Ishikawa (cell line): ENCODE measurements at regions not wholly inside any gene's neighbourhood (a gene's known extent, or its start where the extent isn't known, plus 50 kb on each side); places are given as distances from the start of the nearest gene placed in this dataset.

Source experiments
- CEBPB ChIP-seq: IDR thresholded peaks from 2 replicates; pipeline ENCODE4 v1.6.1; 2012
- CREB1 ChIP-seq: IDR thresholded peaks from 2 replicates; pipeline ENCODE4 v1.6.1; 2012; ENCODE audit warnings: low read depth
- EGR1 ChIP-seq: IDR thresholded peaks from 2 replicates; pipeline ENCODE4 v1.6.1; 2012
- EP300 ChIP-seq: IDR thresholded peaks from 2 replicates; pipeline ENCODE4 v1.6.1; 2012; ENCODE audit warnings: borderline replicate concordance
- FOXM1 ChIP-seq: IDR thresholded peaks from 2 replicates; pipeline ENCODE4 v1.6.1; 2012; ENCODE audit warnings: low read depth, borderline replicate concordance
- NFIC ChIP-seq: IDR thresholded peaks from 2 replicates; pipeline ENCODE4 v1.6.1; 2012
- RAD21 ChIP-seq: IDR thresholded peaks from 2 replicates; pipeline ENCODE4 v1.6.1; 2012; ENCODE audit warnings: low read depth
- TAF1 ChIP-seq: IDR thresholded peaks from 2 replicates; pipeline ENCODE4 v1.6.1; 2012; ENCODE audit warnings: low read depth, mild to moderate bottlenecking
- TCF12 ChIP-seq: IDR thresholded peaks from 2 replicates; pipeline ENCODE4 v1.6.1; 2012; ENCODE audit warnings: low read depth
- TEAD4 ChIP-seq: IDR thresholded peaks from 2 replicates; pipeline ENCODE4 v1.6.1; 2012
- YY1 ChIP-seq: IDR thresholded peaks from 2 replicates; pipeline ENCODE4 v1.6.1; 2012; ENCODE audit warnings: low read depth
- ZBTB7A ChIP-seq: IDR thresholded peaks from 2 replicates; pipeline ENCODE4 v1.6.1; 2012; ENCODE audit warnings: low read depth
- TF ChIP-seq, protein P1 (sequence below): IDR thresholded peaks from 2 replicates; pipeline ENCODE4 v1.6.1; 2012
- TF ChIP-seq, protein P2 (sequence below): IDR thresholded peaks from 2 replicates; pipeline ENCODE4 v1.6.1; 2012; ENCODE audit warnings: low read depth, mild to moderate bottlenecking
- TF ChIP-seq, protein P3 (sequence below): IDR thresholded peaks from 2 replicates; pipeline ENCODE4 v1.6.1; 2012

DNA sequence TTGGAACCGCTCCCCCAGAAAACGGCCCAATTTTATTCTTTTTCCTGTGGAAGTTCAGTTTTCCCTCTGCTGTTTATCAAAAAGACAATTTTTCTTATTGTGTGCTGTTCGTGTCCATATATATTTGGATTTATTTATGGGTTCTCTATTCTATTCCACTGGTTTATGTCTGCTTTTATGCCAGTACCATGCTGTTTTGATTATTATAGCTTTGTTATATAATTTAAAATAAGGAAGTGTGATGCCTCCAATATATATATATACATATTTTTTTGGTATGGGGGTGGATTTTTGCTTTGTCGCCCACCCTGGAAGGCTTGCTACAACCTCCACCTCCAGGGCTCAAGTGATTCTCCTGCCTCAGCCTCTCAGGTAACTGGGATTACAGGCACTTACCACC, 103.3 kb downstream of the TFAP2B start:
- TF ChIP-seq EGR1 (no peak), YY1 (no peak), TAF1 (no peak), CEBPB (no peak), NFIC (no peak), TEAD4 (no peak)
- TF ChIP-seq, protein P1, sequence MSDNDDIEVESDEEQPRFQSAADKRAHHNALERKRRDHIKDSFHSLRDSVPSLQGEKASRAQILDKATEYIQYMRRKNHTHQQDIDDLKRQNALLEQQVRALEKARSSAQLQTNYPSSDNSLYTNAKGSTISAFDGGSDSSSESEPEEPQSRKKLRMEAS = no peak

DNA sequence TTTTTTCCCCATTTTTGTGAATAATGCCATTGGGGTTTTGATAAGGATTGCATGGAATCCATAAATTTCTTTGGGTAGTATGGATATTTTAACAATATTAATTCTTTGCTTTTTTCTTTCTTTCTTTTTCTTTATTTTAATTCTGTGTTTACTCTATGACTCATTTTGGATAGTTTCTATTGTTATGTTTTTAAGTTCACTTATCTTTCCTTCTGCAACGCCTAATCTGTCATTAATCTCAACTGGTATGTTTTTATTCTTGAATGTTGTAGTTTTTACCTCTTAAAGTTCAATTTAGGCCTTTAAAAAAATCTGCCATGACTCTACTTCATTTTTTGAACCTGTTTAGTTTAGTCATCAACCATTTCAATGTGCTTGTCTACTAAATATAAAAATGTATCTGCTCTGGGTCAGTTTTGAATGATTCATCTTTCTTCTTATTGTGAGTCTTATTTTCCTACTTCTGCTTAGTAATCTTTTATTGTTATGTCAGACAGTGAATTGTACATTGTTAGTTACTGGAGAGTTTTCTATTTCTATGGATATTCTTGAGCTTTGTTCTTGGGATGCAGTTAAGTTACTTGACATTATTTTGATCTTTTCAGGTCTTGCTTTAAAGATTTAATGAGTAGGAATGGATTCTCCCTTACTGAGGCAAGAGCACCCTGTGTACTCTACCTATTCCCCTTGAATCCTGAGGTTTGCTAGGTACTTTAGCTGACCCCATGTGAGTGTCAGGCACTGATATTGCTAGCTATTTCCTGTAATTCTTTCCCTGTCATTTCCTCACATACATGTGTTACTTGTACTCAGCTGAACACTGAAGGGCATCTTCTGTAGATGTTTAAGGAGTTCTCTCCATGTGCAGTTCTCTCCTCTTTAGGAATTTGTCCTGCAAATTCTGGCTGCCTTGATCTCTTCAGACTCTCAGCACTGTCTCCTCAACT, 104.2 kb downstream of the TFAP2B start:
- no peak for TF ChIP-seq RAD21
- TF ChIP-seq FOXM1 = no peak
- no peak for TF ChIP-seq YY1
- no peak for TF ChIP-seq ZBTB7A
- no peak for TF ChIP-seq TEAD4
- no peak for TF ChIP-seq TCF12
- TF ChIP-seq, protein P1 = no peak
- TF ChIP-seq CEBPB = no peak
- TF ChIP-seq, protein P2, sequence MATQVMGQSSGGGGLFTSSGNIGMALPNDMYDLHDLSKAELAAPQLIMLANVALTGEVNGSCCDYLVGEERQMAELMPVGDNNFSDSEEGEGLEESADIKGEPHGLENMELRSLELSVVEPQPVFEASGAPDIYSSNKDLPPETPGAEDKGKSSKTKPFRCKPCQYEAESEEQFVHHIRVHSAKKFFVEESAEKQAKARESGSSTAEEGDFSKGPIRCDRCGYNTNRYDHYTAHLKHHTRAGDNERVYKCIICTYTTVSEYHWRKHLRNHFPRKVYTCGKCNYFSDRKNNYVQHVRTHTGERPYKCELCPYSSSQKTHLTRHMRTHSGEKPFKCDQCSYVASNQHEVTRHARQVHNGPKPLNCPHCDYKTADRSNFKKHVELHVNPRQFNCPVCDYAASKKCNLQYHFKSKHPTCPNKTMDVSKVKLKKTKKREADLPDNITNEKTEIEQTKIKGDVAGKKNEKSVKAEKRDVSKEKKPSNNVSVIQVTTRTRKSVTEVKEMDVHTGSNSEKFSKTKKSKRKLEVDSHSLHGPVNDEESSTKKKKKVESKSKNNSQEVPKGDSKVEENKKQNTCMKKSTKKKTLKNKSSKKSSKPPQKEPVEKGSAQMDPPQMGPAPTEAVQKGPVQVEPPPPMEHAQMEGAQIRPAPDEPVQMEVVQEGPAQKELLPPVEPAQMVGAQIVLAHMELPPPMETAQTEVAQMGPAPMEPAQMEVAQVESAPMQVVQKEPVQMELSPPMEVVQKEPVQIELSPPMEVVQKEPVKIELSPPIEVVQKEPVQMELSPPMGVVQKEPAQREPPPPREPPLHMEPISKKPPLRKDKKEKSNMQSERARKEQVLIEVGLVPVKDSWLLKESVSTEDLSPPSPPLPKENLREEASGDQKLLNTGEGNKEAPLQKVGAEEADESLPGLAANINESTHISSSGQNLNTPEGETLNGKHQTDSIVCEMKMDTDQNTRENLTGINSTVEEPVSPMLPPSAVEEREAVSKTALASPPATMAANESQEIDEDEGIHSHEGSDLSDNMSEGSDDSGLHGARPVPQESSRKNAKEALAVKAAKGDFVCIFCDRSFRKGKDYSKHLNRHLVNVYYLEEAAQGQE = no peak
- TF ChIP-seq NFIC = no peak
- TF ChIP-seq, protein P3, sequence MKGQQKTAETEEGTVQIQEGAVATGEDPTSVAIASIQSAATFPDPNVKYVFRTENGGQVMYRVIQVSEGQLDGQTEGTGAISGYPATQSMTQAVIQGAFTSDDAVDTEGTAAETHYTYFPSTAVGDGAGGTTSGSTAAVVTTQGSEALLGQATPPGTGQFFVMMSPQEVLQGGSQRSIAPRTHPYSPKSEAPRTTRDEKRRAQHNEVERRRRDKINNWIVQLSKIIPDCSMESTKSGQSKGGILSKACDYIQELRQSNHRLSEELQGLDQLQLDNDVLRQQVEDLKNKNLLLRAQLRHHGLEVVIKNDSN = no peak
- no peak for TF ChIP-seq EP300

DNA sequence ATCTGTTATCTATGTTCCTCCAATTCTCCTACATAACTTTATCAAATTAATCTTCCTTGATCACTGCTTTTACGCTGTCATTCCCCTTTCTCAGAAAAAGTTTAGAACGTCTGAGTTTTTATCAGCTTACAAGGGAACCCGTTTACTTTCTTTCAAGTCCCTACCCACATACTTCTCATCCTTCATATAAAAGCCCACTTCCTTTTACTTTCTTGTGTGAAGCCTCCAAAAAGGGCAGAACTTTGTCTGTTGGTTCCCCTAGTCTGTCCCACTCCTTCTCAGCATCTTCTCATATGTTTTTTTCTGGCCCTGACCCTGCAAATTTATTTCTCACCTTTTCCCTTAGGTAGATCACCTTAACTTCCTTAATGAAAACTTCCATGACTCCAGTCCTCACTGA, 106.1 kb downstream of the TFAP2B start:
- TF ChIP-seq, protein P1 = no peak
- no peak for TF ChIP-seq TAF1

DNA sequence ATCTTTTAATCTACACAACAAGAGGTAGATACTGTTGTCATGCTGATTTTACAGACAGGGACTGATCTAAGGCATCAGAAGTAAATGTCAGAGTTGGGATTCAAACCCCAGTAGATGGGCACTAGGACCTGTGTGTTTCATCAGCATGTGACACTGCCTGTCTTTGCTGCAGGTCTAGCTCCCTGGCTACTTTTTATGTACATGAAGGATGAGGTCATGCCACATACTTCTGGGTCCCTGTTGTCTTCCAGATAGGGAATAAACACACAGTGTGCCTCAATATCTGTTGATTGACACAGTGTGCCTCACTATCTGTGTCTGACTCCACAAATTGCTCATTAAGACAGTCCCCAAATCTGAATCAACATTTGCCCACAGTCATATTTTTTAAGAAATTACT, 106.9 kb downstream of the TFAP2B start:
- TF ChIP-seq ZBTB7A (no peak), TEAD4 (no peak), FOXM1 (no peak), TCF12 (no peak), EGR1 (no peak)
- TF ChIP-seq, protein P1 = no peak

DNA sequence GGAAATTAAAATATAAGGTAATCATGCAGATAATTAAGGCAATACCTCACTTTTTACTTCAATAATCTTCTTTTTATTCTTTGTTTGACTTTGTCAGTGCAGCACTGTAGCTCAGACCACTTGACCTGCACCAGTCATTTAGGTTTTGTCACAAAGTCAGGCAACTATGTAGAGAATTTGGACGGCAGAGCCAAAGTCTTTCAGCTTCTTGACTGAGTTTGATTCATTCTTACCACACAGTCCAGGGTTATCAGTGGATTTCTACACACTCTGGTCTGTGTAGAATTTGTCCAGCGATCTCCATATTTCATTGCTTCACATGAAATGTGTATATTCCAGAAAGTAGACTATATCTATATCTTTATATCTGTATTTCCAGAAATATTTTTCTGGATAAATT, 107.3 kb downstream of the TFAP2B start:
- TF ChIP-seq ZBTB7A (no peak), TCF12 (no peak), CREB1 (no peak), NFIC (no peak), TEAD4 (no peak), TAF1 (no peak)
- TF ChIP-seq, protein P2 = no peak

DNA sequence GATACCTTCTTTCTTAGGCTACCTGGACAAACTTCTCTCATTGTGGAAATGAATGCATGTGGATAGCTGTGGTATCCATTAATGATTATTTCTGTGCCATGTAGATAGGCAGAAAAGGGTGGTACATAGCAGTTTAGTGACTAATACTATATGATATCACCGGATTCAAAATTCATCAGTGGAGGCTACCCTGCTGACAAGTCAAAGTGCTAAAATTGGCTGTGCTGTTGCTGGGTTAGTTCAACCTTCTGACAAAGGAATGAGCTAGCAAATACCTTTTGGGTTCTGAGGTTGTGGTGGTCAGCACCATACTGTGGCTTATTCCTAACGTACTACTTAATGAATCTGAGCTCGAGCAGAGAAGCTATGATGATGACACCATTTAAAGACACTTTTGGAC, 109.1 kb downstream of the TFAP2B start:
- no peak for TF ChIP-seq TEAD4
- TF ChIP-seq, protein P1 = no peak
- no peak for TF ChIP-seq ZBTB7A
- no peak for TF ChIP-seq FOXM1
- TF ChIP-seq CREB1 = no peak
- TF ChIP-seq TCF12 = no peak
- TF ChIP-seq EP300 = no peak
- TF ChIP-seq EGR1 = no peak
- no peak for TF ChIP-seq YY1
- no peak for TF ChIP-seq RAD21
- no peak for TF ChIP-seq NFIC
- TF ChIP-seq, protein P3 = no peak
- TF ChIP-seq CEBPB = no peak
- TF ChIP-seq, protein P2 = no peak
- no peak for TF ChIP-seq TAF1
